ENCODE measurements at regions not wholly inside any gene's neighbourhood (a gene's known extent, or its start where the extent isn't known, plus 50 kb on each side); places are given as distances from the start of the nearest gene placed in this dataset.

GRCh38 chr4:138688408-138689085 is 327.0 kb upstream of the NOCT start:
- ATAC-seq (no peak), DNase-seq (no peak)

GRCh38 chr4:138686106-138686835 is 329.3 kb upstream of the NOCT start:
- DNase-seq (no peak), ATAC-seq (no peak)

DNA sequence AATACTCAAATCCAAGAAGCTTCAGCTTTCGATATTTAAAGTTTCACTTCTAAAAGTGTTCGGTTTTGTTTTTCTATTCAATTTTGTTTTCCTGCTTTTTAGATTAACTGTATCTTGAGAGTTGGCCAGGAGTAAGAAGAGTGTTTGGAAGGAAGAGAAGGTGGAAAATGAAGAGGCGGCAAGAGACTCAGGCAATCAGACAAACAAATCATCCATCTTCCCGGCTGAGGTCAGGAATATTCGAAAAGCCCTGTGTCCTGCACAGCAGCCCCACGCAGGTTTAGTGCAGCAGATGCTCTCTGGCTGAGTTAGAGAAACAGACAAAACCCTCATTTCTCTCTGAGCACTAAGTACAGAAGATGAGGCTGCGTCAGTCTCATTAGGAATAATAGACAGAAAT is 330.3 kb upstream of the NOCT start:
- no peak for ATAC-seq

DNA sequence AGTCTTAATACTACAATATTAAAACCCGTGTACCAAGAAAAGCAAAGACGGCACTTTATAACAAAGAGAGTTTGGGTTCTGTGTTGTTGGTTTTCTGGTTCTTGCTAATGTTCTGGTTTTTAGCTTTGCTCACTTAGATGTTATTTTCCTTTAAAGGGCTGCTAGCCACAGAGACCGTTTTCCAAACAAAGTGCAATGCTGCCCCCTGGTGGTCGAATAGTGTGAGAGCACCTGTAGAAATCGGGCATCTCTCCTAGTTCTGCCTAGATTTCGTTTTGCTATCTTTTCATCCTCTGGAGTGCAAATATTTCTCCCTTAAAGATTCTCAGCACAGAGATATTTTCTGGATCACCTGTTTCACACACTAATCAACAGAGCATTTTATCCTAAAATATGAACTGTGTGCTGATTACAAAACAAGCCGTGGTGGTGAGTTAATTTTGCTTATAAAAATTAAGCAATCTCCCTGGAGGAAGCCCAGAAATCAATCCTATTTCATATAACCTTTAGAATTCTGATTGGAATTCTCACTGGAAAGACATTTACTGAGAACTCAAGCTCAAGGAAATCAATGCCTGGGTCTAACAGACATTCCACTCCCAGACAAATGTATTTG is 334.5 kb upstream of the NOCT start:
- DNase-seq (peak; percentile 78), ATAC-seq (no peak)

More for the DNA sequence above, 330.3 kb upstream of the NOCT start:
- DNase-seq = no peak

DNA sequence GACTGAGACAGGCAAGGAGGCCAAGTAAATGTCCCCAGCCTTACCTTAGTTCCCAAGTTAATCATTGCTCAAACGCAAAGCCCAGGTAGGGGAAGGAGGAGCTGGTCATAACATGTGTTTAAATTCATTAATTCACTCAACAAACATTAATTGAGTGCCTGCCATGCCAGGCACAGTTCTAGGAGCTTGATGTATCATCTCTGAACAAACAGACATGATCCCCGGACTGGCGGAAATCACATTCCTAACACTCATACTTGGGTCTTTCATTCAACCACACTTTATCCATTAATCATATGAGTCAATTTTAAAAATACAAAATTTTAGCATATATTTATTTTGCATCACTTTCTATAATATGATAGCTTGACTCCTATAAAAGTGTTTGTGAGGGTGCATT is 335.3 kb upstream of the NOCT start:
- DNase-seq (no peak), ATAC-seq (no peak)

DNA sequence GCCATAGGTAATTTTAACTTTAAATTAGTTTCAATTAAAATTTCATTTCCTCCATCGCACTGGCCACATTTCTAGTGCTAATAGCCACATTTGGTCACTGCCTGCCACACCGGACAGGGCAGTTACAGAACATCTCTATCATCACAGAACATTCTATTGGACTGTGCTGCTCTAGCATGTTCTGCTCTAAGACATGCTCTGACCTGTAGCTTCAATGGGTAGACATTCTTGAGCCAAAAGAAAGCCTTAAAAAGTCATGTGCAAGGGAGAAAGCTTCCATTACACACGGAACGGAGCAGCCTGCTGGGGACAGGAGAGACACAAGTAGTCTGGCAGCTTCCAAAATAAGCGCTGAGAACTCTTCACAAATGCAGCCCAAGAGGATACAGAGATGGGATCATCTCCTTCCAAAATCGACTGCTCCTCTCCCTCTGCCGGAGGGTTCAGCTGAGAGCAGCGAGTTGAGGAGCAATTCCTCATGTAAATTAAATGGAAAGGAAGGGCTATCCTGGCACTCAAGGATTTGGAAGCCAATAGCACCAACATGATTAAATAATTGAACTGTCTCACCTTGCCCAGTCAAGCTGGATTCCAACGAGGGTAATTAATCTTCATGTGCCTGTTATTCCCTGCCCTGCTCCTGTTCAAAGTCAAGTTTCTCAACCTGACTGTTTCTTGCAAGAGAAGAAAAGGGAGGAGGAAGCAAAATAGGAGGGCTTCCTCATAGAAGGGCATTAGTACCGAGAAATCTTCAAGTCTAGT is 336.4 kb upstream of the NOCT start:
- ATAC-seq (no peak), DNase-seq (no peak)

- DNase-seq (no peak), ATAC-seq (no peak)
Observed at GRCh38 chr4:138677748-138678147, 337.8 kb upstream of the NOCT start.

GRCh38 chr4:138677212-138677611 is 338.4 kb upstream of the NOCT start:
- ATAC-seq (no peak), DNase-seq (no peak)

DNA sequence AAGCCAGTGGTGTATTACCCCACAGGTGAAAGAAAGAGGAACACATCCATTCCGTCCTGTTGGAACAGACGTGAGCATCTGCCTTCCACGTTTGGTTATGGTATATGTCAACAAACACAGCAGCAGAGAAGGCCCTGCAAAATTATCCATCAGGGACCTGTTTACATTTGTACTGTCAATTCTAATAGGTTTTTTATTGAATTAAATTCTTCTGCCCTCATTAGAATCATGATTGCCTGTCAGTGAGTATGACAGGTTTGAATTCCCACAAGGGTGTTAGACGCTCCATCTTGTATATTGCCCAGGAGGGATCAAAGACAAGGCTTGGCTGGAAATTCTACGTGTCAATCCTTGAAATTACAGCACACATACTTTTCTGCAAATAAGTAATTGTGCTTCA is 339.9 kb upstream of the NOCT start:
- no peak for ATAC-seq
- no peak for DNase-seq

DNA sequence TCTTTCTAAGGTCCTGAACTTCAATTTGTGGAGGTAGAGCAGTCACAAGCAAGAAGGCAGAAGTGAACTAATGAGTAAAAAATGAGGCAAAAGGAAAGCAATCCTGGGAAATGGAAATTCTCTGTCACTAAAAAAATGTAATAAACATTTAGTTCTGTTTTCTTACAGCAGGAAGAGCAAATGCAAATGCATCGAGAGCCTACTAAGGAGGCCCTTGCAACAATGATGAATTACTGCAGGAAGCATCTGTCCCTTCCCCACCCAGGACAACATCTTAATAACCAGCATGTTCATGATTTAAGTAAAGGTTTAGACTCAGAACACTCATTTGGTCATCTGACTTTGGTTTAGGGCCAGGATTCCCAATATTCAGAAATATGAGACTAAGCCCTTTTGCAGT is 341.4 kb upstream of the NOCT start:
- no peak for DNase-seq
- no peak for ATAC-seq

GRCh38 chr4:138673053-138673452 is 342.5 kb upstream of the NOCT start:
- DNase-seq = no peak
- ATAC-seq = no peak

DNA sequence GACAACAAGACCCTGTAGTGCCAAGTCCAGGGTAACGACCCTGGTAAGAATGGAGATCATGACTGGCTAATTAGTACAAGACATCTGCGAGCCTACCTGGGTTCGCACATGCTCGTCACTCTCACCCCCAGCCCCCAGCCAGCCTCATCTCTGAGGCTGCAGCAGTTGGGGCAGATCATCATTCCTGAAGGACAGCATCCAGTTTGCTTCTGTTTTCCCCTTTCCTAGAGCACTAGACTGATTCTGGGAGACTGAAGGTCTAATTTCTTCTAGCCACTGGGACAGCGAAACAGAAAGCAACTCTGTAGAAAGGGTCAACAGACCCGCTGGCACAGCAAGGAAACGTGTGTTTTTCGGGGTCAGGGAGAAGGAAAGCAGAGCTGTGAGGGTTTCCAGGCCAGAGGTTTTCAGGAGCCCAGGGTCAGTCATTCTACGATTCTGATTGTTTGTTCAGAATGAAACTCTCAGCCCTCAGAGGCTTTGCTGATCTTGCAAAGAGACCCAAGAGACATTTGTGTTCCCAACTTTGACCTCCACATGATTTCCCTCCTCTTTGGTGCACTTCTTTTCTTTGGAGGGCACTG is 343.1 kb upstream of the NOCT start:
- ATAC-seq = no peak
- no peak for DNase-seq

DNA sequence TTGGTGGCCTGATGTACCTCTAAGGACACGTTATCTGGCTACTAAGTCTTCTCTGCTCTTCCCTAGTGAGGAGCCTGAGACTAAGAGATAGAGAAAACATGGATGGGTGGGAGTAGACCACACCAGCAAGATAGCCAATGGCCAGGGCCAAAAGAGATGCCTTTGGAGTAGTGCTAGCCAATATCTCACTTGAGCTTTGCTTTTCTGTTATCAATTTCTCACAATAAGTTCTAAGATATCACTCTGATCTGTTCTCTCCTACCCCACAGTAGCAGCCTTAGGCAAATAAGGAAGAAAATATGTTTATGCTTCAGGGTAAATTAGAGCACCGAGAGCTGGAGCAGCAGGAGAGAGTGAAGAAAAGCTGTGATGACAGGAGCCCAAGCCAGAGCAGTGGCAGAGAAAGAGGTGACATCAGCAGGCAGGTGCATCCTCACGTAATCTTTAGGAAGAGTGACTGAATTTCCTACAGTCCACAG is 343.9 kb upstream of the NOCT start:
- no peak for DNase-seq

GRCh38 chr4:138671106-138671505 is 344.5 kb upstream of the NOCT start:
- no peak for DNase-seq
- ATAC-seq = no peak

More for the DNA sequence above, 343.9 kb upstream of the NOCT start:
- ATAC-seq = no peak

- no peak for ATAC-seq
- no peak for DNase-seq
Observed at GRCh38 chr4:138670681-138671080, 344.9 kb upstream of the NOCT start.

GRCh38 chr4:138669479-138670315 is 345.9 kb upstream of the NOCT start:
- DNase-seq = no peak
- no peak for ATAC-seq

GRCh38 chr4:138668309-138668708 is 347.3 kb upstream of the NOCT start:
- ATAC-seq (no peak), DNase-seq (no peak)

DNA sequence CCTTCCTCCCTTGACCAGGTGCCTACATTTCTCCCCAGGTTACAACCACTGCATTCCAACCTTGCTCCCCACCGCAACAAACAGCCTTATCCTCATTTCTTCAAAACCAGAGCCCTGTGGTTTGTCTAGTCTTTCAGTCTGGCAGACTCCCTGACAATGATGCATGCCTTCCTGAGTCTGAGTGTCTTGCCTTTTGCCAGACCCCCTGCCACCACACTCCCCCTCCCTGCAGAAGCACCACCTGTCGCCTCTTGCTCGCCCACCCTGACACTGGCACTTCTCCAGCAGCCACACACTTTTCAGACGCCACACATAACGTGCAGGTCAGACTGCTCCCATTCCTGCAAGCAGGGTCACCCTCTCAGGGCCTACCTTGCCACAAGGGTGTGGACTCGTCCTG is 349.2 kb upstream of the NOCT start:
- ATAC-seq (no peak), DNase-seq (no peak)

DNA sequence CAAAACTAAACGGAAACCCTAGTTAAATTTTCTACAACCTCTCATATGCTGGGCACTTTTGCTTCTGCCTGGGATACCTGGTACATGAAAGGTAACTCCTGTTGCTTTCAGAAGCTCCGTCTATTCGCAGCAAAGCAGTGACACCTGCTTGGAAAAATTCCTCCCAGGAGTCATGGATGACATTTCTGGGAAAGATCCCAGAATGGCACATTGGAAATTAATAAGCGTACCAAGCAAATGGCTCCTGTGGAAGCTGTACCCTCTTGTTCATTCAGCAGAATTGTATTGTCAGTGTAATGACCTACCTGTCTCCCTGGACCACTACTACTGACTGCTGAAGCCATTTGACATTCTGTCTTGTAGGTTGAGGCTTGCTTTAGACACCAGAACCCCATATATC is 349.7 kb upstream of the NOCT start:
- ATAC-seq (no peak), DNase-seq (no peak)

- no peak for ATAC-seq
- no peak for DNase-seq
Observed at GRCh38 chr4:138663883-138664282, 351.7 kb upstream of the NOCT start.

- DNase-seq = no peak
- ATAC-seq = no peak
Observed at GRCh38 chr4:138659812-138660316, 355.7 kb upstream of the NOCT start.
